GM18511 (cell line): ENCODE measurements at regions not wholly inside any gene's neighbourhood (a gene's known extent, or its start where the extent isn't known, plus 50 kb on each side); places are given as distances from the start of the nearest gene placed in this dataset.
"Not testable (repeated sequence)": the region's sequence is repeated elsewhere in the genome, so short reads cannot be mapped to it uniquely, and the experiment has no call there.

ENCODE experiments used
- ATAC-seq: cut with Tn5 transposase; IDR thresholded peaks from one replicate; pipeline ENCODE4 v1.9.1; 2021; ENCODE audit warnings: mild to moderate bottlenecking, moderate library complexity; ENCODE audit not compliant: unreplicated experiment

- ATAC-seq, result no peak
Measured at GRCh38 chr11:87490671-87491070, 452.9 kb downstream of the TMEM135 start.

GRCh38 chr11:87484566-87484965 is 446.8 kb downstream of the TMEM135 start:
- ATAC-seq, result no peak

- no peak for ATAC-seq
Measured at GRCh38 chr11:87477321-87477720, 439.6 kb downstream of the TMEM135 start.

GRCh38 chr11:87473174-87473573 is 435.4 kb downstream of the TMEM135 start:
- no peak for ATAC-seq

DNA sequence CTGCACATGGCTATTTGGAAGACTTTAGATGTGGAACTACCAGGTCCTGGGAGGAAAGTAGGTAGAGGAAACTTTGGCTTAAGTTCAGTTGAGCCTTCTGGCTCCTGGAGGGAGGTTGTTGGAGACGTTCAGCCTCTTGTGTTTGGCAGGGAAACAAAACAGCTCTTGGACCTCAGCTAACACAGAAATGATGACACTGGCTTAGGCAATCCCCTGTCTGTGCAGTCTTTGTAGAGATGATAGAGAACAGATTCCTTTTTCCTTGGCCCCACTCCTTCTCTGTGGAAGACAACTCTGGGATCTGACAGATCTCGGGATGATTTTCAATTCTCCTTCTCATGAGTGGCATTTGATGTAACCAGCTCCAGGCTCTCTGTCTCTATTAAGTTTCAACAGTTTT is 428.5 kb downstream of the TMEM135 start:
- no peak for ATAC-seq

DNA sequence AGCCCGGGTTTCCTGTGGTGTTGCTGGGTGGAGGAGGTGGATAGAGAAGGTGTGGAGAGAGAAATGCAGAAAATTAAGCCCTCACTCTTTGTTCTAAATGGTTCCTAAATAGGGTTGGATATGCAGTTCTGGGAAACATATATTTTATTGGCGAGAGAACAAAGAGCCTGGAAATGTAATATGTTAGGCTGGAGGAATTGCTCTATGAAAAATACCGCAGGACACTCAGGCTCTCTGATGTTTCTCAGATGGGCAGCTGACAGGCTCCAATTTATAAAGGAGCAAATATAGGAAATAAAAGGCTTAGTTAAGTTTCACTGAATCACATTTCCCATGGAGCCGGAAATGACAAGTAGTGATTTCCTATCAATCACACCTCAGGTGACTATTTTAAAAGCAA is 428.0 kb downstream of the TMEM135 start:
- no peak for ATAC-seq

GRCh38 chr11:87463486-87464102 is 425.9 kb downstream of the TMEM135 start:
- ATAC-seq, result peak; percentile 72

- no peak for ATAC-seq
Measured at GRCh38 chr11:87462171-87462570, 424.4 kb downstream of the TMEM135 start.

GRCh38 chr11:87460842-87461637 is 423.3 kb downstream of the TMEM135 start:
- no peak for ATAC-seq

DNA sequence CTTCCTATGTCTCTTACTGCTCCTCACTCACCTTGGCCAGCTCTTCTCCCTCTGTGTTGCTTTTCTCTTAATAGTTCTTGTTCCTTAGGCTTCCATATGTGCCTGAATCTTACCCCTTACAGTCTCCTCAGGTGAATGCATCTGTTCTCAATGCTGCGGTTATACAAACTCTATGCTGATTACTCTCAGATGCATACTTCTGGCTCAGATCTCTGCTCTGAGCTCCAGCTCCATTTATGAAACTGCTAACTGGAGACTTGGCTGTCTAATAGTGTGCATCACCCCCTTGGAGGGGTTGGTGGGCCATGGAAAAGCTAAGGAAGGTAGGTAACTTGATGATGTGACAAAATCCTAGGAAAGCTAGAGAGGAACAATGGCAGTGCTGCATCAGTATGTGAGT is 422.5 kb downstream of the TMEM135 start:
- ATAC-seq, result no peak

DNA sequence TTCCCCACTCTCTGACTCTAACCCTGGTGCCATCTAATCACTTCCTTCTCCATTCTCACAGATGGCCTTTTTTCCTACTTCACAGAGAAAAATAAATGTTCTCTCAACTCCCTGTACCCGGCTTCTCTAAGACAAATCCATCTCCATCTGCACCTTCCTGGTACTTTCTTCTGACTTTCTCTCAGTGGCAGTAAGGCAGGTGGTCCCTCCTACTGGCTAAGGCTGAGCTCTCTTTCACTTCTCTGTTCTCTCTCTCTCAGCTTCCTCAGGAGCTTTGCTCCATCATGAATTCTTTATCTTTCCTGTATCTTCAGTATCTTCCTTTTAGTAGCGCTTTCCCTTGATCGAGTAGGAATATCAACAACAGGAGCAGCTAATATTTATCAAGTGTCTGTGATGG is 421.6 kb downstream of the TMEM135 start:
- no peak for ATAC-seq

DNA sequence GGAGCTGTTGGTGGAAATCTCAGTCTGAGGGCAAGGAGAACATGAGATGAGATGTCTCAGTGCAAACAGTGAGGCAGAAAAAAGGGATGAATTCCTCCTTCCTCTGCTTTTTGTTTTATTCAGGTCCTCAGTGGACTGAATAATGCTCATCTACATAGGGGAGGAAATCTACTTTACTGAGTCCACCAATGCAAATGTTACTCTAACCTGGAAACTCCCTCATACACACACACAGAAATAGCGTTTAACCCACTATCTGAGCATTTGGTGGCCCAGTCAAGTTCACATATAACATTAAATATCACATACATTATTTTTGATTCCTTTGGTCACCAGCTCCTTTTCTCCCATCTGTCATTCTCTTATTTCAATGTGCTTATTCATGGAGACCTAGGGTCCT is 418.8 kb downstream of the TMEM135 start:
- no peak for ATAC-seq

DNA sequence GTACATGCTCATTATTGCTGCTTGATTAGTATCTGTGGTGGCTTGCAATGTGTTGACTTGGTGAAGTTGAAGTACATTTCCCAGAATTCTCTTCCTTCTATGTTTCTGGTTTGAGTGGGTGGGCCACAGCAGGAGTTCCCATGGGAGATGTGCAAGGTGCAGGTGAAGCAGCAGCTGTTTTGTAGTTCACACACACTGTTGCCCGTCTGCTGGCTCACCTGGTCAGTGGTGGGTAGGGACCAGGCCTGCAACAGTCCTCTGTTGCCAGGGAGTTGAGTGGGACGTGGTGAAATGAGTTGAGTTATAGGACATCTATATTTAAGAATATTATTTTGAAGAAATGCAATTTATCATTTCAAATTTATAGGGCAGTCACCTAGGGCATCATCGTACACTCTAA is 417.4 kb downstream of the TMEM135 start:
- ATAC-seq, result no peak

DNA sequence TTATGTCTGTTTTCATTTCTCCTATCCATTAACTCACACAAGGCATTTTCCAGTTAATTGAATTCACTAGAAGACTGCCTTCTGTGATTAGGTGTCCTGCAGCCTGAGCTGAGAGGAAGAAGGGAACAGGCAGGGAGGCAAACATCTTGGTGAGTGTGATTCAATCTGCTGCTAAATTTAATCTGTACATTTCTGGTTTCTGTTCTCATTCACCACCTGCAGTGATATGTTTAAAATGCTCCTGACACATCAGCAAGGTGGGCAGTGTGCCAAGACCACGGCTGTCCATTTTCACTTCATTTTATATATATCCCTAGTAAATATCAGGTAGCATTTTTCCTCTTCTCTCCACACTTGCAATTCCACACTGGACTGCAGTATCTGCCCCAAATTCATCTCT is 416.5 kb downstream of the TMEM135 start:
- peak; percentile 91 for ATAC-seq

DNA sequence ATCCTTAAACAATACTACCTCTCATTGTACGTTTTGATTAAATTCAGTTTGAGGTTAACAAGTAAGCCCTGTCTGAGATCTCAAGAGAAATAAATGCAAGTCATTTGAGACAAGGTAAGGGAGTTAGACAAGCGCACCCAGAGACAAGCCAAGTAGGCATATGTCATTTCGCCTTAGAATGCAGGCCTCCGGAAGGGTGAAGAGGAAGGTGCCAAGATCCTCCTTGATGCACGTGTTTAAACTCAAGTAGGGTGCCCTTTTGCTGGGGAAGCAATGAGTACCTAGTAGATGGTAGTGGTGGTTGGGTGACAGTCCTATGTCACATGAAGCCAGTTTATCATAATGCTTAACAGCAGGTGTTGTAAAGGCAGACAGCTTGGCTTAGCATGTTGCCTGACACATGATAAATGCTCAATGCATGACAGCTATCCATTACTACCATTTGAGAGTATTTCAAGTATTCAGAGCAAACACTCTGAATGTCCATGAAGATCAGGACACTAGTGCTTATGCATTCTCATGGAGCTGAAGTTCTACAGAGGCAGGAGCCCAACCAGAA is 415.9 kb downstream of the TMEM135 start:
- ATAC-seq, result peak; percentile 19

GRCh38 chr11:87452025-87452424 is 414.3 kb downstream of the TMEM135 start:
- not testable (repeated sequence) for ATAC-seq

DNA sequence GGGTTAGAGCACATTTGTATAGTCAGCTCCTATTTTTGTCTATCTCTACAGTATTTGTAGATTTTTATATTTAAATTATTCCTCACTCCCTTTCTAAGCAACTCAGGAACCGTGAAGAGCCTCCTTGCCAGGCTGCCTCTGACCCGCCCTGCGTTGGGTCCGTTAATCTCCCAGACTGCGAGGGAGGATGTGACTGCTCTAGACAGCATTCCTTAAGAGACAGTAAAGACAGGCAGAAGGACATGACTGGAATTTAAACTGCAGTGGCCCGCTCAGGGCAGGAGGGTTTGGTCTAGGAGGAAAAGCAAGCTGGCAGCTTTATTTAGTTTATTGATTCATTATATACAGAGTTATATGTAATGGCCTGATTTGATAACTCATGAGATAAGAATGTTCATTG is 413.7 kb downstream of the TMEM135 start:
- no peak for ATAC-seq

- ATAC-seq, result no peak
Measured at GRCh38 chr11:87447606-87448005, 409.9 kb downstream of the TMEM135 start.

- no peak for ATAC-seq
Measured at GRCh38 chr11:87444993-87445392, 407.3 kb downstream of the TMEM135 start.

GRCh38 chr11:87443707-87444106 is 406.0 kb downstream of the TMEM135 start:
- ATAC-seq, result no peak

GRCh38 chr11:87440076-87440770 is 402.5 kb downstream of the TMEM135 start:
- ATAC-seq, result no peak

GRCh38 chr11:87438416-87438815 is 400.7 kb downstream of the TMEM135 start:
- no peak for ATAC-seq
